HG02571 (cell line): ENCODE measurements at regions not wholly inside any gene's neighbourhood (a gene's known extent, or its start where the extent isn't known, plus 50 kb on each side); places are given as distances from the start of the nearest gene placed in this dataset.

Experiments used
- ATAC-seq: cut with Tn5 transposase; IDR thresholded peaks from one replicate; pipeline ENCODE4 v1.9.1; 2021; ENCODE audit warnings: mild to moderate bottlenecking, moderate library complexity; ENCODE audit not compliant: unreplicated experiment

- ATAC-seq: no peak
Measured at GRCh38 chr2:153197402-153198386, 280.9 kb downstream of the RPRM start.

- no peak for ATAC-seq
Measured at GRCh38 chr2:153196378-153197058, 282.0 kb downstream of the RPRM start.

GRCh38 chr2:153195342-153195741 lies 283.2 kb downstream of the RPRM start:
- ATAC-seq: no peak

GRCh38 chr2:153189091-153189888 lies 289.3 kb downstream of the RPRM start:
- no peak for ATAC-seq

- no peak for ATAC-seq
Measured at GRCh38 chr2:153179808-153180207, 298.8 kb downstream of the RPRM start.

DNA sequence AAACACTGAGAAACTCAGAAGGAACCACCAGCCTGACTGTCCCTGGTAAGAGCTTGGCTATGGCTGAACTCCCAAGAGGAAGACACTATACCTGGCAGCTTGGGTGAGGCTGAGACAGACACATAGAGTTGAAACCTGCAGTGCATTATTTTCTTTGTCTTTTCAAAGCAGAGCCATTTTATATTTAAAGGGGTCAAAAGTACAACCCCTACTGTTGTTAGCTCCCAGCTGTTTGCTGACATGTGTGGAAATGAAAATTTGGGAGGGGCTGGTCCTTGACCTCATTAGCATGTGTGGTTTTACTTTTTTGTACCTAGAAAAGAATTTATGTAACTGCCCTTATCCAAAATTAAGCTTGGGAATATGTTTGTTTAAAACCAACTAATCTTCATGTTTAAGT lies 309.0 kb downstream of the RPRM start:
- no peak for ATAC-seq

GRCh38 chr2:153165021-153165420 lies 313.5 kb downstream of the RPRM start:
- ATAC-seq: no peak

GRCh38 chr2:153163055-153163454 lies 315.5 kb downstream of the RPRM start:
- no peak for ATAC-seq

- no peak for ATAC-seq
Measured at GRCh38 chr2:153156743-153157142, 321.8 kb downstream of the RPRM start.

DNA sequence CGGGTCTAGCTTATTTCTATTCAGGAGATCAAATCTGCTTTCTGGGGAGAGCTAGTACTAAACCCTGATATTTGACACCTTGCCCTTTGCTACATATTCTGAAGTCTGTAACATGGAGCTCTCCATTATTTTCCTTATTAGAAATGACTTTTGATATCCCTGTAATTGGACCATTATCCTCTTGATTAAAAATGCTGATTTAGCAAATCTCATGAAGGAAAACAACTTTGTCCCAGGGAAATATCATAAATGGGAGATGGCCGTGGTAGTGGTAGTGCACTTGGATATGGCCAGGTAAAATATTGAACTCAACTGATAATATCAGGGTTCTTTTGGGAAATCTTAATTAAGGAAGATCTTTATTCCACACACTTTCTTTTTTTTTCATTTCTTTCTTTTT lies 326.5 kb downstream of the RPRM start:
- no peak for ATAC-seq

- no peak for ATAC-seq
Measured at GRCh38 chr2:153145470-153145978, 333.0 kb downstream of the RPRM start.

DNA sequence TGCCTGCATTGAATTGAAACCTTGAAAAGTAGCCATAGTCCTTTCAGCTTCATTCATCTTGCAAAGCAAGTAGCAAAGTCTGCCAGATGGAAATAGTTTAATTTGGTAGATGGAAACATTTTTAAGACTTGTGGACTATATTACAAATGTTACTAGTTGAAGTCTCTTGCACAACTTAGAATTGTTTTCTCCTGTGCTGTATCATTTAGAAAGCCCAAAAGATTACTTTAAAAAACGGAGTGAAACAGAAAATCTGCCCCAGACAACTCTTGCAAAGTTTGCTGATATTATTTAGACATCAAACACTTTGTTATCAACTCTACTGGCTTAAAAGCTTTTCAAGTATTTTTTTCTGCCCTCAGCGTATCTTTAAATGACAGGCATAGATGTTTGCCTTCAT lies 335.0 kb downstream of the RPRM start:
- no peak for ATAC-seq

- ATAC-seq: no peak
Measured at GRCh38 chr2:153140498-153140897, 338.1 kb downstream of the RPRM start.

DNA sequence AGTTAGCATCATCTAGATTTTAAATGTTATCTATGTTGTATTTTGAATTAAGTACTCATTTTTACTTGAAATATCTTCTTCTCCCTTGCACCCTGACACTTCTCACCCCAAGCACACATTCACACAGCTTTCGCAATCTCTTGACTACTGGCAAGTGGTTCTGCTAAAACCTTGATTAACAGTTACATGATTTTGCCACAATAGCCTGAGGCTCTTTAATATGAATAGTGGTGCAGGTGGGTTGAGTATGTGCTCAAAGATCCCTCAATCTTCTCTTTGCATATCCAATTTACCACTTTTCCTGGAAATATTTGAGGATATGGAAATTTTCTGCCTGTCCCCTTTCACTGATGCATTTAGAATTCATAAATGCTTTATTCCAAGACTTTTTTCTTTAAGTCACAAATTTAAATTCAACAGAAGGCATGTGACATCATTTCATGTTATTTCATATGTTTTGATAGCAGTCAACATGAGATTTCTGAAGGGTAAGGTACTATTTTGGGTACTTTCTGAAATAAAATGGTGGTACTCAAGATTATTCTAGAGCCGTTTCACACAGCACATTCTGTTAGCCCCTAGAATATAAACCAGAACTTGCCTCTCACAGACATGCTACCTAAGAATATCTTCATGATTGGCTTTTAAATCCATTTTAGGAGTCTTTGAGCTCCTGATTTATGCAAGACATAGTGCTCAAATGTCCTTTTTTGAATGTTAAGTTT lies 339.7 kb downstream of the RPRM start:
- no peak for ATAC-seq

DNA sequence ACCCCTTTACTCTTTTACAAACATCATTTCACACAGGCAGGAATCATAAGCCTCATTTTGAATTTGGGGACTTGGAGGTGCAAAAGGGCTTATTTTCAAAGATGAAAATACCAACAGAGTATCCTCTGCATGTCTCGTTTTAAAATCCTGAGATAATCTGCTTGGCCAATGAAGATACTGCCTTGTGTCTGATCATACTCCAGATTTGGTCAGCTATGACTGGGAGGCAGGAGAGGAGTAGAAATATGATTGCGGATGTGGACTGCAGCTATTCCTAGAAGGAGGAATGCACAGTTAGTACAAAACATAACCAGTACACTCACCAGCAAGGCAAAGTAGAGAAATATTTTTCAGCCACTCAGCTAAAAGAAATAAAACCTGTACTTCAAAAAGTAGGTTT lies 342.3 kb downstream of the RPRM start:
- no peak for ATAC-seq

DNA sequence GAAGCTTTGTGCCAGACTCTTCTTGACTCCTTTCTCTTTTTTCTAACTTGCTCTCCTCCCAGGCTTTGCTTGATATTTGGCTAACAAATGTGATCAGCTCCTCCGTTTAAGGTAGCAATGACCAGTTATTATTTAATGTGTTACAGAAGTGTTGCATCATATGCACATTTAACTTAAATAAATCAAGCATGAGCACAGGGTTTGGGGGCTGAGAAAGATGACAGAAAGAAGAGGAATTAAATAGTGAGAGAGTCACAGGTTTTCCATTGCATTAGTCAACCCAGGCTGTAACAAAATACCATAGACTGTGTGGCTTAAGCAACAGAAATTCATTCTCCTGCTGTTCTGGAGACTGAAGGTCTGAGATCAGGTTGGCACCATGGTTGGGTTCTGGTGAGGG lies 343.8 kb downstream of the RPRM start:
- ATAC-seq: no peak

DNA sequence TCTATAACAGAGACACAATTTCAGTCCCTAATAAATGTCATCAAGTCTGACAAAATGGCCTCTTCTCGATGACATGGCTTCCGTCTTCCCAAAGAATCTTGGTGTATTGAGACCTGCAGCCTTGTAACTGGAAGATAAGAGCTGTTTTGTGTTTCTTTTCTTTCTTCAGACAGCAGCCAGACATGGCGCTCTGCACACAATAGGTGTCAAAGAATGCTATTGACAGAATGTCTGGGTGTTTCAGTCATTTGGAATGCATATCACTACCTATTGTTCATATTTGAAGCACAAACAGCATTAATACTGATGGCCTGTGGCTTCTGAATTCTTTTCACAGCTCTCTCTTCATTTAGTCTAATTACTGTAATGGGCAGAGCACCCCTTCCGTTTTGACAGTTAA lies 344.8 kb downstream of the RPRM start:
- no peak for ATAC-seq

- ATAC-seq: no peak
Measured at GRCh38 chr2:153132418-153132817, 346.1 kb downstream of the RPRM start.

GRCh38 chr2:153115141-153115540 lies 363.4 kb downstream of the RPRM start:
- ATAC-seq: no peak

DNA sequence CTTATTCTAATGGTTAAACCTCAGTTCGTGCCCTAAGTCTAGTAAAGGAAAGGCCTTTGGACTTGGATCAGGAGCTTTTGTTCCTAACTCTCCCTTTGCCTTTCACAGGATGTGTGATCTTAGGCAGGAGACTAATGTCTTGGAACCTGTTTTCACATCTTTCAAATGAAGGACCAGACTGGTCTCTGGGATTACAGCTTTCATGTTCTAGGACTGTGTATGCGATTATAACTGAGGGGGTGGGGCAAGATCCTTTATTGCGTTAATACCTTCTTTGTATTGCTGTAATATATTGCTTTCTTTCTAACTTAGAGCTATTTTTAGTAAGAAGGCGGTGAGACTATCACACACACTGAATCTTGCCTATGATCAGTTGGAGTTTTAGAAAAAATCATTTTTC lies 368.1 kb downstream of the RPRM start:
- ATAC-seq: no peak
